ENCODE measurements at regions not wholly inside any gene's neighbourhood (a gene's known extent, or its start where the extent isn't known, plus 50 kb on each side); places are given as distances from the start of the nearest gene placed in this dataset.
"Not testable (repeated sequence)": the region's sequence is repeated elsewhere in the genome, so short reads cannot be mapped to it uniquely, and the experiment has no call there.

- H4K91ac ChIP-seq (ENCODE audit: insufficient read depth, low read depth, low read length); H2BK5ac ChIP-seq (ENCODE audit: low read depth, low read length, poor library complexity, severe bottlenecking); H2BK20ac ChIP-seq (ENCODE audit: low read depth, low read length); H3K4ac ChIP-seq (ENCODE audit: low read depth, low read length); BruUV-seq (replicated peaks); H2AFZ ChIP-seq (replicated peaks; ENCODE audit: low read length, poor library complexity); H4K8ac ChIP-seq (ENCODE audit: low read depth in 2 of 2, low read length in 2 of 2); H2AK9ac ChIP-seq (replicated peaks; ENCODE audit: low read depth, low read length, poor library complexity); CTCF ChIA-PET; H2BK120ac ChIP-seq (ENCODE audit: low read depth, low read length); H3K4me2 ChIP-seq (ENCODE audit: low read depth, low read length); H2AK5ac ChIP-seq (ENCODE audit: low read depth, low read length); H3K79me1 ChIP-seq (ENCODE audit: low read depth in 1 of 2, low read length in 2 of 2); H4K20me1 ChIP-seq (ENCODE audit: insufficient read depth, low read length); H3K36me3 ChIP-seq (ENCODE audit: control insufficient read depth, insufficient read depth, low read length); H2BK15ac ChIP-seq (ENCODE audit: low read depth, low read length); H3K4me3 ChIP-seq (ENCODE audit: insufficient read depth, low read depth, low read length); H4K5ac ChIP-seq (ENCODE audit: low read depth, low read length); H3K9me1 ChIP-seq (ENCODE audit: insufficient read depth, low read length); dilution Hi-C loops (cut with HindIII; ENCODE audit: low sequenced_read_pairs, unreplicated experiment); in situ Hi-C loops (cut with MboI; ENCODE audit: low sequenced_read_pairs); H3K23ac ChIP-seq (ENCODE audit: low read depth, low read length); H3K27ac ChIP-seq (ENCODE audit: insufficient read depth, low read length); H3K14ac ChIP-seq (replicated peaks; ENCODE audit: low read depth, low read length); H3K18ac ChIP-seq (ENCODE audit: low read depth, low read length); POLR2A ChIA-PET (ENCODE audit: unreplicated experiment); H3K27me3 ChIP-seq (ENCODE audit: control insufficient read depth, insufficient read depth, low read length); H3K9me3 ChIP-seq (ENCODE audit: control insufficient read depth, insufficient read depth, low read length); H3K56ac ChIP-seq (ENCODE audit: extremely low read depth, insufficient read depth, low read length); ATAC-seq (ENCODE audit: low read depth); intact Hi-C loops (cut with micrococcal nuclease); H3K9ac ChIP-seq (ENCODE audit: low read depth, low read length); DNase-seq; H3K4me1 ChIP-seq (ENCODE audit: control insufficient read depth, insufficient read depth, low read length): not testable (repeated sequence)
- no CpG with 5 or more reads among the region's 1 CpG for WGBS, 2 experiments (ENCODE audit: extremely low coverage in 2 of 2, insufficient read length in 1 of 2)
Observed at GRCh38 chr9:67248967-67249366, 256.6 kb upstream of the SPATA31A3 start.

GRCh38 chr9:67212073-67212472, 219.7 kb upstream of the SPATA31A3 start:
- not testable (repeated sequence) for H4K5ac ChIP-seq (ENCODE audit: low read depth, low read length); H3K14ac ChIP-seq (replicated peaks; ENCODE audit: low read depth, low read length)
- no CpG with 5 or more reads among the region's 16 CpGs for WGBS, 2 experiments (ENCODE audit: extremely low coverage in 2 of 2, insufficient read length in 1 of 2)

More at GRCh38 chr9:67212073-67212472, 219.7 kb upstream of the SPATA31A3 start:
- H4K8ac ChIP-seq (ENCODE audit: low read depth in 2 of 2, low read length in 2 of 2); H2BK120ac ChIP-seq (ENCODE audit: low read depth, low read length); H3K4me2 ChIP-seq (ENCODE audit: low read depth, low read length); in situ Hi-C loops (cut with MboI; ENCODE audit: low sequenced_read_pairs); H3K56ac ChIP-seq (ENCODE audit: extremely low read depth, insufficient read depth, low read length); dilution Hi-C loops (cut with HindIII; ENCODE audit: low sequenced_read_pairs, unreplicated experiment); H3K79me1 ChIP-seq (ENCODE audit: low read depth in 1 of 2, low read length in 2 of 2); POLR2A ChIA-PET (ENCODE audit: unreplicated experiment); H3K18ac ChIP-seq (ENCODE audit: low read depth, low read length); H2AFZ ChIP-seq (replicated peaks; ENCODE audit: low read length, poor library complexity); H2BK15ac ChIP-seq (ENCODE audit: low read depth, low read length); H3K4me3 ChIP-seq (ENCODE audit: insufficient read depth, low read depth, low read length); ATAC-seq (ENCODE audit: low read depth); H3K27me3 ChIP-seq (ENCODE audit: control insufficient read depth, insufficient read depth, low read length); H3K4ac ChIP-seq (ENCODE audit: low read depth, low read length); H3K4me1 ChIP-seq (ENCODE audit: control insufficient read depth, insufficient read depth, low read length); H3K36me3 ChIP-seq (ENCODE audit: control insufficient read depth, insufficient read depth, low read length); CTCF ChIA-PET; H2AK5ac ChIP-seq (ENCODE audit: low read depth, low read length); intact Hi-C loops (cut with micrococcal nuclease); H3K9me3 ChIP-seq (ENCODE audit: control insufficient read depth, insufficient read depth, low read length); H3K27ac ChIP-seq (ENCODE audit: insufficient read depth, low read length); DNase-seq; H3K9me1 ChIP-seq (ENCODE audit: insufficient read depth, low read length); H3K23ac ChIP-seq (ENCODE audit: low read depth, low read length); H4K20me1 ChIP-seq (ENCODE audit: insufficient read depth, low read length); BruUV-seq (replicated peaks); H2BK20ac ChIP-seq (ENCODE audit: low read depth, low read length); H3K9ac ChIP-seq (ENCODE audit: low read depth, low read length); H2BK5ac ChIP-seq (ENCODE audit: low read depth, low read length, poor library complexity, severe bottlenecking); H2AK9ac ChIP-seq (replicated peaks; ENCODE audit: low read depth, low read length, poor library complexity); H4K91ac ChIP-seq (ENCODE audit: insufficient read depth, low read depth, low read length): not testable (repeated sequence)
